ENCODE measurements at regions not wholly inside any gene's neighbourhood (a gene's known extent, or its start where the extent isn't known, plus 50 kb on each side); places are given as distances from the start of the nearest gene placed in this dataset.

- Histone ChIP-seq H3K4me3 (no peak overlapping the region), H3K27me3 (replicated peaks; ENCODE audit: insufficient read depth) (no peaks in the 10 kb centered on the region), H3K9me3 (no peaks in the 10 kb centered on the region), H3K4me1 (ENCODE audit: control insufficient read depth in 1 of 2, low read depth in 2 of 2) (no peaks in the 10 kb centered on the region), H3K27ac (no peak overlapping the region), H3K36me3 (no peaks in the 10 kb centered on the region)
- TF ChIP-seq, protein P1, sequence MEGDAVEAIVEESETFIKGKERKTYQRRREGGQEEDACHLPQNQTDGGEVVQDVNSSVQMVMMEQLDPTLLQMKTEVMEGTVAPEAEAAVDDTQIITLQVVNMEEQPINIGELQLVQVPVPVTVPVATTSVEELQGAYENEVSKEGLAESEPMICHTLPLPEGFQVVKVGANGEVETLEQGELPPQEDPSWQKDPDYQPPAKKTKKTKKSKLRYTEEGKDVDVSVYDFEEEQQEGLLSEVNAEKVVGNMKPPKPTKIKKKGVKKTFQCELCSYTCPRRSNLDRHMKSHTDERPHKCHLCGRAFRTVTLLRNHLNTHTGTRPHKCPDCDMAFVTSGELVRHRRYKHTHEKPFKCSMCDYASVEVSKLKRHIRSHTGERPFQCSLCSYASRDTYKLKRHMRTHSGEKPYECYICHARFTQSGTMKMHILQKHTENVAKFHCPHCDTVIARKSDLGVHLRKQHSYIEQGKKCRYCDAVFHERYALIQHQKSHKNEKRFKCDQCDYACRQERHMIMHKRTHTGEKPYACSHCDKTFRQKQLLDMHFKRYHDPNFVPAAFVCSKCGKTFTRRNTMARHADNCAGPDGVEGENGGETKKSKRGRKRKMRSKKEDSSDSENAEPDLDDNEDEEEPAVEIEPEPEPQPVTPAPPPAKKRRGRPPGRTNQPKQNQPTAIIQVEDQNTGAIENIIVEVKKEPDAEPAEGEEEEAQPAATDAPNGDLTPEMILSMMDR (IDR thresholded peaks at IDR 0.05), result no peak
- DNase-seq (ENCODE audit: low spot score), result no peak
- ATAC-seq (ENCODE audit: insufficient number of reproducible peaks, low FRiP score, low read depth), result no peak
Observed at GRCh38 chr1:222865718-222866117, 50.9 kb downstream of the DISP1 start.

DNA sequence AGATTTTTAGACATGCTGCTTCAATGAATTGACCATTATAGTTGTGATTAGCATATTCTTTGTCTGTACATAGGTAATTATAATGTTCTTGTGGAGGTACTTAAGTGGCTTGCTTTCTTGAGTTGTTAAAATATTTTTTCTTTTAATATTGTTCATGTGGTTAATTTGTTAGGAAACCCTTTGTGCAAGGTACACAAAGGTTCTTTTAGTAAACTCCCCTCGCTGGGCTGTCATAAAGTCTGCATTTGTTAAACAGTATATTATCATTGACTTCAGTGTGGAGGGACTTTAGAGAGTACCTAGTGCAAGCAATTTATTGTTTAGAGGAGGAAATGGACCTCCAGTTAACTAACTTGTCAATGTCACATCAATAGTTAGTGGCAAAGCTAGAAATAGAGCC lies 52.5 kb downstream of the DISP1 start:
- H3K27me3 ChIP-seq (replicated peaks; ENCODE audit: insufficient read depth), result no peaks in the 10 kb centered on the region
- H3K36me3 ChIP-seq, result no peaks in the 10 kb centered on the region
- TF ChIP-seq, protein P1 (IDR thresholded peaks at IDR 0.05), result no peak
- ATAC-seq (ENCODE audit: insufficient number of reproducible peaks, low FRiP score, low read depth) (no peak), DNase-seq (ENCODE audit: low spot score) (no peak)
- no peaks in the 10 kb centered on the region for H3K4me1 ChIP-seq (ENCODE audit: control insufficient read depth in 1 of 2, low read depth in 2 of 2)
- H3K27ac ChIP-seq, result no peak overlapping the region
- H3K4me3 ChIP-seq, result no peak overlapping the region
- no peaks in the 10 kb centered on the region for H3K9me3 ChIP-seq

- no peak overlapping the region for H3K27ac ChIP-seq
- ATAC-seq (ENCODE audit: insufficient number of reproducible peaks, low FRiP score, low read depth) (no peak), DNase-seq (ENCODE audit: low spot score) (no peak)
- TF ChIP-seq, protein P1 (IDR thresholded peaks at IDR 0.05), result no peak
- peaks cover 0 to 4% of the 10 kb centered on the region in 2 donors for H3K4me1 ChIP-seq (ENCODE audit: control insufficient read depth in 1 of 2, low read depth in 2 of 2)
- no peaks in the 10 kb centered on the region for H3K36me3 ChIP-seq
- no peaks in the 10 kb centered on the region for H3K9me3 ChIP-seq
- no peaks in the 10 kb centered on the region for H3K27me3 ChIP-seq (replicated peaks; ENCODE audit: insufficient read depth)
- no peak overlapping the region for H3K4me3 ChIP-seq
Observed at GRCh38 chr1:222876182-222876581, 61.3 kb downstream of the DISP1 start.

DNA sequence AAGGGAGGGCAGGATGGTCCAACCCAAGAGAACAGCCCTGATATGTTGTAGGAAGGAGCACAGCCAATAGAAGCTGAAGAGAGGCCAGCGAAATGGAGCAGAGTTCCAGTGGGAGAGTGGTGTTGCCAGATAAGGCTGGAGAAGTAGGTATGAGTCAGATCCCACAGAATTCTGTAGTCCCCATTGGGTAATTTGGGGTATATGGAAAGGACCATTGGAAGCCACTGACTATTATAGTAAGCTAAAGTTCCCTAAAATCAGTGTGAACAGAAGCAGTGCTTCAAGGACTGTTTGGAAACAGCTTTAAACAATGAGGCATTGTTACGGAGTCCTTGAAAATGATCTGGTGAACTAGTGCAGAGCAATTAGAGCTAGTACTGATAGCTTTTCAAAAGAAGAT lies 63.0 kb downstream of the DISP1 start:
- TF ChIP-seq, protein P1 (IDR thresholded peaks at IDR 0.05), result no peak
- DNase-seq (ENCODE audit: low spot score), result no peak
- Histone ChIP-seq H3K4me1 (ENCODE audit: control insufficient read depth in 1 of 2, low read depth in 2 of 2) (peaks cover 0 to 4% of the 10 kb centered on the region in 2 donors), H3K36me3 (no peaks in the 10 kb centered on the region), H3K4me3 (no peak overlapping the region), H3K27ac (no peak overlapping the region), H3K27me3 (replicated peaks; ENCODE audit: insufficient read depth) (no peaks in the 10 kb centered on the region), H3K9me3 (no peaks in the 10 kb centered on the region)
- no peak for ATAC-seq (ENCODE audit: insufficient number of reproducible peaks, low FRiP score, low read depth)

GRCh38 chr1:222880587-222880986 lies 65.7 kb downstream of the DISP1 start:
- Histone ChIP-seq H3K4me3 (no peak overlapping the region), H3K4me1 (ENCODE audit: control insufficient read depth in 1 of 2, low read depth in 2 of 2) (peaks cover 0 to 4% of the 10 kb centered on the region in 2 donors), H3K27ac (no peak overlapping the region), H3K9me3 (no peaks in the 10 kb centered on the region), H3K36me3 (no peaks in the 10 kb centered on the region), H3K27me3 (replicated peaks; ENCODE audit: insufficient read depth) (no peaks in the 10 kb centered on the region)
- DNase-seq (ENCODE audit: low spot score) (no peak), ATAC-seq (ENCODE audit: insufficient number of reproducible peaks, low FRiP score, low read depth) (no peak)
- TF ChIP-seq, protein P1 (IDR thresholded peaks at IDR 0.05), result no peak
